ENCODE measurements at regions not wholly inside any gene's neighbourhood (a gene's known extent, or its start where the extent isn't known, plus 50 kb on each side); places are given as distances from the start of the nearest gene placed in this dataset.
"Not testable (repeated sequence)": the region's sequence is repeated elsewhere in the genome, so short reads cannot be mapped to it uniquely, and the experiment has no call there.

DNA sequence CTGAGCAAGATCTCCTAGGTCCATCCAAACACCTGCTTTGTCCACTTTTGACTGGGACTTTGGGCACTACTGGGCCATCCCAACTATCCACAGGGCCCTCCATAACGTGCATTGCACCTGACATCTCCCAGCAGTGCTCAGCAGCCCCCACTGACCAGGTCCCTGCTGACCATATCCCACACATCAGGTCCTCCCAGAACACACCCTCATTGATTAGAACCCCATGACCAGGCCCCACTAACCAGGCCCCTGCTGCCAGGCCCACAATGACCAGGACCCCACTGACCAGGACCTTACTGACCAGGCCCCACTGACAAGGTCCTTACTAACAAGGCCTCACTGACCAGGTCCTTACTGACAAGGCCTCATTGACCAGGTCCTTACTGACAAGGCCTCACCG, 93.9 kb upstream of the CTSV start:
- no CpG with 5 or more reads among the region's 2 CpGs for WGBS, 2 donors (ENCODE audit: extremely low coverage in 2 of 2, insufficient read length in 2 of 2, insufficient replicate concordance in 1 of 2)
- Histone ChIP-seq H3K27me3 (ENCODE audit: control insufficient read depth in 3 of 3, insufficient read depth in 3 of 3, low read depth in 1 of 3, low read length in 3 of 3) (no peaks in the 10 kb centered on the region), H3K36me3 (replicated peaks in 1 of 2; ENCODE audit: control insufficient read depth in 2 of 2, insufficient read depth in 2 of 2, low read length in 2 of 2) (no peaks in the 10 kb centered on the region), H3K14ac (ENCODE audit: low read length) (no peak overlapping the region), H4K8ac (ENCODE audit: low read depth, low read length) (no peak overlapping the region), H2BK12ac (ENCODE audit: low read length) (no peak overlapping the region), H3K79me1 (ENCODE audit: low read depth, low read length) (no peaks in the 10 kb centered on the region), H3K4ac (ENCODE audit: low read length) (no peak overlapping the region), H2AK5ac (ENCODE audit: low read depth, low read length) (no peak overlapping the region), H3K4me3 (ENCODE audit: low read length in 2 of 2) (peak overlapping the region in 1 of 2 donors; percentile 58), H3K9me3 (replicated peaks in 1 of 2; ENCODE audit: control insufficient read depth in 2 of 2, insufficient read depth in 1 of 2, low read depth in 1 of 2, low read length in 2 of 2) (no peaks in the 10 kb centered on the region), H2BK120ac (ENCODE audit: low read depth, low read length) (no peak overlapping the region), H3K9ac (ENCODE audit: low read depth, low read length, poor library complexity) (peak overlapping the region; percentile 15), H3K18ac (ENCODE audit: low read length) (peak overlapping the region; percentile 51), H2BK5ac (ENCODE audit: low read length) (no peak overlapping the region), H2BK15ac (ENCODE audit: low read length) (no peak overlapping the region), H3K27ac (replicated peaks; ENCODE audit: low read length) (no peak overlapping the region), H3K4me2 (ENCODE audit: insufficient read depth, low read length, poor library complexity, severe bottlenecking) (no peak overlapping the region), H4K91ac (ENCODE audit: low read depth, low read length, poor library complexity) (no peak overlapping the region), H2AFZ (ENCODE audit: low read length) (no peak overlapping the region), H3K4me1 (ENCODE audit: control insufficient read depth in 2 of 2, insufficient read depth in 1 of 2, low read depth in 1 of 2, low read length in 2 of 2) (no peaks in the 10 kb centered on the region), H3K23ac (ENCODE audit: low read depth, low read length, poor library complexity) (peak overlapping the region; percentile 20)
- DNase-seq (ENCODE audit: low spot score) = no peak

DNA sequence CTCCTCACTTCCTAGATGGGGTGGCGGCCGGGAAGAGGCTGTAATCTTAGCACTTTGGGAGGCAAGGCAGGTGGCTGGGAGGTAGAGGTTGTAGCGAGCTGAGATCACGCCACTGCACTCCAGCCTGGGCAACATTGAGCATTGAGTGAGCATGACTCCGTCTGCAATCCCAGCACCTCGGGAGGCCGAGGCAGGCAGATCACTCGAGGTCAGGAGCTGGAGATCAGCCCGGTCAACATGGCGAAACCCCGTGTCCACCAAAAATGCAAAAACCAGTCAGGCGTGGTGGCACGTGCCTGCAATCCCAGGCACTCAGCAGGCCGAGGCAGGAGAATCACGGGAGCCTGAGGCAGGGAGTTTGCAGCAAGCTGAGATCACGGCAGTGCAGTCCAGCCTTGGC, 91.9 kb upstream of the CTSV start:
- not testable (repeated sequence) for H2BK5ac ChIP-seq (ENCODE audit: low read length)
- WGBS, 2 donors (ENCODE audit: extremely low coverage in 2 of 2, insufficient read length in 2 of 2, insufficient replicate concordance in 1 of 2) = no CpG with 5 or more reads among the region's 16 CpGs
- peak overlapping the region; percentile 55 for H3K23ac ChIP-seq (ENCODE audit: low read depth, low read length, poor library complexity)

DNA sequence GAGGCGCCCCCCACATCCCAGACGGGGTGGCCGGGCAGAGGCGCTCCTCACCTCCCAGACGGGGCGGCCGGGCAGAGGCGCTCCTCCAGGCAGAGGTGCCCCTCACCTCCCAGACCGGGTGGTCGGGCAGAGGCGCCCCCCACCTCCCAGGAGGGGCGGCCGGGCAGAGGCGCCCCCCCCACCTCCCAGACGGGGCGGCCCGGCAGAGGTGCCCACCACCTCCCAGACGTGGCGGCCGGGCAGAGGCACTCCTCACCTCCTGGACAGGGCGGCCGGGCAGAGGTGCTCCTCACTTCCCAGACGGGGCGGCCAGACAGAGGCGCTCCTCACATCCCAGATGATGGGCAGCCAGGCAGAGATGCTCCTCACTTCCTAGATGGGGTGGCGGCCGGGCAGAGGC, 91.4 kb upstream of the CTSV start:
- H2BK120ac ChIP-seq (ENCODE audit: low read depth, low read length); H3K27ac ChIP-seq (replicated peaks; ENCODE audit: low read length); H3K18ac ChIP-seq (ENCODE audit: low read length); H3K79me1 ChIP-seq (ENCODE audit: low read depth, low read length); H3K36me3 ChIP-seq (replicated peaks in 1 of 2; ENCODE audit: control insufficient read depth in 2 of 2, insufficient read depth in 2 of 2, low read length in 2 of 2); H3K14ac ChIP-seq (ENCODE audit: low read length); H2AK5ac ChIP-seq (ENCODE audit: low read depth, low read length); H3K4me3 ChIP-seq (ENCODE audit: low read length in 2 of 2); H2BK12ac ChIP-seq (ENCODE audit: low read length); H2AFZ ChIP-seq (ENCODE audit: low read length); DNase-seq (ENCODE audit: low spot score); H3K23ac ChIP-seq (ENCODE audit: low read depth, low read length, poor library complexity); H3K4me1 ChIP-seq (ENCODE audit: control insufficient read depth in 2 of 2, insufficient read depth in 1 of 2, low read depth in 1 of 2, low read length in 2 of 2); H3K4ac ChIP-seq (ENCODE audit: low read length); H3K9me3 ChIP-seq (replicated peaks in 1 of 2; ENCODE audit: control insufficient read depth in 2 of 2, insufficient read depth in 1 of 2, low read depth in 1 of 2, low read length in 2 of 2); H3K4me2 ChIP-seq (ENCODE audit: insufficient read depth, low read length, poor library complexity, severe bottlenecking); H2BK15ac ChIP-seq (ENCODE audit: low read length); H4K8ac ChIP-seq (ENCODE audit: low read depth, low read length); H4K91ac ChIP-seq (ENCODE audit: low read depth, low read length, poor library complexity); H3K27me3 ChIP-seq (ENCODE audit: control insufficient read depth in 3 of 3, insufficient read depth in 3 of 3, low read depth in 1 of 3, low read length in 3 of 3); H2BK5ac ChIP-seq (ENCODE audit: low read length); H3K9ac ChIP-seq (ENCODE audit: low read depth, low read length, poor library complexity): not testable (repeated sequence)
- WGBS, 2 donors (ENCODE audit: extremely low coverage in 2 of 2, insufficient read length in 2 of 2, insufficient replicate concordance in 1 of 2) = no CpG with 5 or more reads among the region's 27 CpGs

More for the DNA sequence above, 91.9 kb upstream of the CTSV start:
- not testable (repeated sequence) for H2BK15ac ChIP-seq (ENCODE audit: low read length); H3K18ac ChIP-seq (ENCODE audit: low read length); H4K8ac ChIP-seq (ENCODE audit: low read depth, low read length); H2BK120ac ChIP-seq (ENCODE audit: low read depth, low read length); H3K27ac ChIP-seq (replicated peaks; ENCODE audit: low read length); H3K14ac ChIP-seq (ENCODE audit: low read length); H3K36me3 ChIP-seq (replicated peaks in 1 of 2; ENCODE audit: control insufficient read depth in 2 of 2, insufficient read depth in 2 of 2, low read length in 2 of 2); H3K9ac ChIP-seq (ENCODE audit: low read depth, low read length, poor library complexity); H3K79me1 ChIP-seq (ENCODE audit: low read depth, low read length); H2AK5ac ChIP-seq (ENCODE audit: low read depth, low read length); H3K27me3 ChIP-seq (ENCODE audit: control insufficient read depth in 3 of 3, insufficient read depth in 3 of 3, low read depth in 1 of 3, low read length in 3 of 3); DNase-seq (ENCODE audit: low spot score); H3K4ac ChIP-seq (ENCODE audit: low read length); H3K4me2 ChIP-seq (ENCODE audit: insufficient read depth, low read length, poor library complexity, severe bottlenecking); H2AFZ ChIP-seq (ENCODE audit: low read length); H4K91ac ChIP-seq (ENCODE audit: low read depth, low read length, poor library complexity); H3K4me3 ChIP-seq (ENCODE audit: low read length in 2 of 2); H2BK12ac ChIP-seq (ENCODE audit: low read length); H3K9me3 ChIP-seq (replicated peaks in 1 of 2; ENCODE audit: control insufficient read depth in 2 of 2, insufficient read depth in 1 of 2, low read depth in 1 of 2, low read length in 2 of 2); H3K4me1 ChIP-seq (ENCODE audit: control insufficient read depth in 2 of 2, insufficient read depth in 1 of 2, low read depth in 1 of 2, low read length in 2 of 2)

DNA sequence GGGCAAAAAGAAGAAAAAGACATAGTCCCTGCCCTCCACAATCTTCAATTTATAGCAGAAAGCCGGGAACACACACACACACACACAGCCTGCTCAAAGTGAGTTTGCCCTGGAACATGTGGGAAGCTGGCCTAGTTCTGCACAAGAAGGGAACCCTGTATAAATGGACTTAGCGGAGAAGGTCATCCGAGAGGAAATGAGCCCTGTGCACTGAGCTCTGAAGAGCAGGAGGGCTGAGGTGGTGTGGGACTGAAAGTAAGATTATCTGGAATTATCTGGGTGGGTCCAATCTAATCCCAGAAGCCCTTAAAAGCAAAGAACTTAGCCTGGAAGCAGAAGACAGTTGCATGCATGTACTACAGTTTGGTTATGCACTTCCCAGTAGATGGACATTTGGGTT, 90.0 kb upstream of the CTSV start:
- no peak overlapping the region for H3K4ac ChIP-seq (ENCODE audit: low read length)
- H2BK12ac ChIP-seq (ENCODE audit: low read length) = no peak overlapping the region
- no peak overlapping the region for H3K14ac ChIP-seq (ENCODE audit: low read length)
- no peaks in the 10 kb centered on the region for H3K9me3 ChIP-seq (replicated peaks in 1 of 2; ENCODE audit: control insufficient read depth in 2 of 2, insufficient read depth in 1 of 2, low read depth in 1 of 2, low read length in 2 of 2)
- no peaks in the 10 kb centered on the region for H3K79me1 ChIP-seq (ENCODE audit: low read depth, low read length)
- H3K27me3 ChIP-seq (ENCODE audit: control insufficient read depth in 3 of 3, insufficient read depth in 3 of 3, low read depth in 1 of 3, low read length in 3 of 3) = no peaks in the 10 kb centered on the region
- no peak overlapping the region for H2BK5ac ChIP-seq (ENCODE audit: low read length)
- no peak overlapping the region for H2AK5ac ChIP-seq (ENCODE audit: low read depth, low read length)
- no peak overlapping the region for H3K23ac ChIP-seq (ENCODE audit: low read depth, low read length, poor library complexity)
- H3K4me1 ChIP-seq (ENCODE audit: control insufficient read depth in 2 of 2, insufficient read depth in 1 of 2, low read depth in 1 of 2, low read length in 2 of 2) = no peaks in the 10 kb centered on the region
- H2BK120ac ChIP-seq (ENCODE audit: low read depth, low read length) = no peak overlapping the region
- no peak overlapping the region for H3K18ac ChIP-seq (ENCODE audit: low read length)
- no peak overlapping the region for H2BK15ac ChIP-seq (ENCODE audit: low read length)
- WGBS, 2 donors (ENCODE audit: extremely low coverage in 2 of 2, insufficient read length in 2 of 2, insufficient replicate concordance in 1 of 2) = no CpG with 5 or more reads among the region's 3 CpGs
- H3K27ac ChIP-seq (replicated peaks; ENCODE audit: low read length) = no peak overlapping the region
- no peak overlapping the region for H3K9ac ChIP-seq (ENCODE audit: low read depth, low read length, poor library complexity)
- no peak overlapping the region for H2AFZ ChIP-seq (ENCODE audit: low read length)
- H4K8ac ChIP-seq (ENCODE audit: low read depth, low read length) = no peak overlapping the region
- no peaks in the 10 kb centered on the region for H3K36me3 ChIP-seq (replicated peaks in 1 of 2; ENCODE audit: control insufficient read depth in 2 of 2, insufficient read depth in 2 of 2, low read length in 2 of 2)
- no peak for DNase-seq (ENCODE audit: low spot score)
- H3K4me2 ChIP-seq (ENCODE audit: insufficient read depth, low read length, poor library complexity, severe bottlenecking) = no peak overlapping the region
- no peak overlapping the region for H4K91ac ChIP-seq (ENCODE audit: low read depth, low read length, poor library complexity)
- H3K4me3 ChIP-seq (ENCODE audit: low read length in 2 of 2) = no peak overlapping the region
